ENCODE measurements at regions not wholly inside any gene's neighbourhood (a gene's known extent, or its start where the extent isn't known, plus 50 kb on each side); places are given as distances from the start of the nearest gene placed in this dataset.
"Not testable (repeated sequence)": the region's sequence is repeated elsewhere in the genome, so short reads cannot be mapped to it uniquely, and the experiment has no call there.

DNA sequence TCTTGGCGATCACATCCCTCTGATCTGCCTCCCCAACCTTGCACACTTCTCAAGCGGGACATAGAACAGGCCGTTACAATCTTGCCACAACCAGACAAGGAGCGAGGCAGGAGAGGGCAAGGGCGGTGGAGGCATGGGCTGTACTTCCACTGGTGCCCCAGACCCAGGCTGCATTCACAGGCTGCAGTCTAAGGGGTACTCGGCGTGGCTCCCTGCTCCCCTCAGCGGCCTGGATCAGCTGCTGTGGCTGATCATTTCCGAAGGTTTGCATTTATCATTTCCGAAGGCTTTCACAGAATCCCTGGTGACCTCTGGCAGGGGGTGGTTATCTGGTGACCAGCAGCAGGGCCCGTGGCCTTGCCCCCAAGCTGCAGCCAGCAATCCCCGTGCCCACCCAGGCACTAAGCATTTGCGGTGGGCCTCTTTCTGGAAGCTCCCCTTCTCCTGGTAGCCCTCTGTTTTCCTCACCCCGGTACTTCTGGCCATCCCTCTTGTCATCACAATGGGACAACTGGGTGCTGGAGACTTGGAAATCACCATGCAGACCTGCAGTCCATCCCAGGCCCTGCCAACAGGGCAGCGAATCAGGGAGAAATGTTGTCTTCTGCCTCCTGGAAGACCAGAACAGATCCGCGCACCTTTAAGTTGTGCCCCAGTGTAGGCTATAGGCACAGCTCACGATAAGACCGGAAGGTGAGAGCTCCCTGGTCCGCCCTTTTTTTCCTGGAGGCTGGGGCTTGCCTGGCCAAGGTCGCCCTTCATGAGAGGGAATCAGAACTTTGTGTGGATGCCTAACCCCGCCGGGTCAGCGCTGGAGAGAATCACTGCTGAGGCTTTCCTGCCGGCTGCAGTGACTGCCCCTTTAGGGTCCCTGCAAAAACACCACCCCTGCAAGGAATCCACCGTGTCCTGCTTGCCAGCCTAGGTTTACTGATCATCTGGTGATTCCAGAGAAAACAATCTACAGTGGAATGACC is 1739.1 kb downstream of the TP53TG3F start:
- no peak for DNase-seq

DNA sequence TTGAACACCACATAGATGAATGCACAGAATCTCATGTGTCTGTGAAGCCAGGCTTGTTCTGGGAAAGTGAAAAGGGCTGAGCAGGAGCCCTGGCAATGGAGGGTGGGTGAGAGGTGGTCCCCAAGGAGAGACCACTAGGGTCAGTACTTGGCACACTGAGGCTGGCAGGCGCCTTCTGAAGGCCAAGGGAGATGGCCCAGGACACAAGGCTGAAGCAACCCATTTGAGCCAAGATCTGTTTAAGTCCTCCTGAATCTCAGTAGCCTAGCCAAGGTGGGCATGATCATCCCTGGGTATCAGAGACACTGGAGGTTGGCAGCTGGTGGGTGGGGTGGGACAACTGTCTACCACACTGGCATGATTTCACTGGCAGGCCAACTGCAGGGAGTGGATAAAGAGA is 1741.2 kb downstream of the TP53TG3F start:
- no peak for DNase-seq

DNA sequence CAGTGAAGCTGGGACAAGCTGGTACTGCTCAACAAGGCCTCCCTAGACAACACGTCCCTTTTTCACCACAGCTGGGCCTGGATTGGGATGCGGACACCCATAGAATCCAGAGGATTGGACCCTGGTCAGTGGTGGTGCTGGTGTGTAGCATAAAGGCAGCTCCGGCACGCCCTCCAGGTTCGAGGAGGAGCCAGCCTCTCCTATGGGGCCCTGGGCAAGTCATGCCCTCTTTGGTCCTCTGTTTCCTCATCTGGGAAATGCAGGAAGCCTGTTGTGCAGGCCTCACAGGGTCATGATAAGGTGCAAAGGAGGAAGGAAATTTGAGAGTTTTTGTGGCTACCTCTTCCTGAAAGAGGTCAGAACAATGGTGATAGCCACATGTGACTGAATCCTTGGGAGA is 1741.7 kb downstream of the TP53TG3F start:
- no peak for DNase-seq

DNA sequence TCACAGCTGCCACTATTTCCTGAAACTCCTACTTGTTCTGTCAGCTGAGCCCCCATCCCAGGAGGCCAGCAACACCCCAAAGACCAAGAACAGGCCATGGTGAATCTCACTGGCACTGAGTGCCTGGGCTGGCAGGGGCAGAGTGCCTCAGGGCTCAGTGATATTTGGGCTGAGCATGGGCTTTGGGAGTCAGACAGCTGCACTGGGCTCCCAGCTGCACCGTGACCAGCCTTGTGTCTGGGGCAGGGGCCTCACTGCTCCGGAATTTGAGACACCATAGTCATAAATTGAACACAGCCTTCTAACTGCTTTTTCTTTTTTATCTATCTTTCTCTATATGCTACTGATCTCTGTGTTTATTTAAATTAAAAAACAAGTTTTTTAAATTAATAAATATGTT is 1744.2 kb downstream of the TP53TG3F start:
- DNase-seq: no peak

DNA sequence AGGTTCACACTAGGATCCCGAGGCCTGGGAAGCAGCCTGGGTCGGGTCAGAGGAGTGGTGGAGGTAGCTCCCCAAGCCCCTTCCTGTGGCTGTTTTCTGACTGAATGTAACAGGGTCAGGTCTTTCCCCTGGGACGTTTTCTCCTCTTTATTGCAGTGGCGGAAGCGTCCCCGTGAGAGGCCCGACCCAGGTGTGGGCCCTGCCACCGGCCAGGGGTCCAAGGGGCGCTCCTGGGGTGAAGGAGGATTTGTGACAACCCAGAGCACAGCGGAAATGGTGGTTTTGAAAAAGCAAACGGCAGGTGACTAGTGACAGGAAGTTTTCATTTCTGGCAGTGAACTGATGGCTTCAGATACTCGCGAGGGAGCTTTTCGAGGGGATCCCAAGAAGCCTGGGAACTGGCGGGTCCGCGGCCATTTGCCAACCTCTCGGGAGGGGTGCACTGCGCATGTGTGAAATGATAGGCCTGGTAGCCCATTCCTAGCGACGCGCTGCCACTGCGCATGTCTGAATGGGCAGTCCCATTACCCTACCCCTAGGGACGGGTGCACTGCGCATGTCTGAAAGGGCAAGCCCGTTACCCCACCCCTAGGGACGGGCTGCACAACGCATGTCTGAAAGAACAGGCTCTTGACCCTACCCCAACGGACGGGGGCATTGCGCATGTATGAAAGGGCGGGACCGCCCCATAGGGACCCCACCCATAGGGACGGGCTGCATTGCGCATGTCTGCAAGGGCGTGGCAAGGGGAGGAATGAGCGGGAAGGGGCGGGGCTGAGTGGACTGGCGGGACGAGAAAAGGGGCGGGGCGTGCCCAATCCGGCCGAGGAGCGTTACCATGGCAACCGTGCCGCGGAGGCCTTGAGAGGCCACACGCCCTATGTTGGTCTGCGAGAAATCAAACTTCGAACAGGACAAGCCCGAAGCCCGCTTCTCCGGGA is 1747.9 kb downstream of the TP53TG3F start:
- no peak for DNase-seq

DNA sequence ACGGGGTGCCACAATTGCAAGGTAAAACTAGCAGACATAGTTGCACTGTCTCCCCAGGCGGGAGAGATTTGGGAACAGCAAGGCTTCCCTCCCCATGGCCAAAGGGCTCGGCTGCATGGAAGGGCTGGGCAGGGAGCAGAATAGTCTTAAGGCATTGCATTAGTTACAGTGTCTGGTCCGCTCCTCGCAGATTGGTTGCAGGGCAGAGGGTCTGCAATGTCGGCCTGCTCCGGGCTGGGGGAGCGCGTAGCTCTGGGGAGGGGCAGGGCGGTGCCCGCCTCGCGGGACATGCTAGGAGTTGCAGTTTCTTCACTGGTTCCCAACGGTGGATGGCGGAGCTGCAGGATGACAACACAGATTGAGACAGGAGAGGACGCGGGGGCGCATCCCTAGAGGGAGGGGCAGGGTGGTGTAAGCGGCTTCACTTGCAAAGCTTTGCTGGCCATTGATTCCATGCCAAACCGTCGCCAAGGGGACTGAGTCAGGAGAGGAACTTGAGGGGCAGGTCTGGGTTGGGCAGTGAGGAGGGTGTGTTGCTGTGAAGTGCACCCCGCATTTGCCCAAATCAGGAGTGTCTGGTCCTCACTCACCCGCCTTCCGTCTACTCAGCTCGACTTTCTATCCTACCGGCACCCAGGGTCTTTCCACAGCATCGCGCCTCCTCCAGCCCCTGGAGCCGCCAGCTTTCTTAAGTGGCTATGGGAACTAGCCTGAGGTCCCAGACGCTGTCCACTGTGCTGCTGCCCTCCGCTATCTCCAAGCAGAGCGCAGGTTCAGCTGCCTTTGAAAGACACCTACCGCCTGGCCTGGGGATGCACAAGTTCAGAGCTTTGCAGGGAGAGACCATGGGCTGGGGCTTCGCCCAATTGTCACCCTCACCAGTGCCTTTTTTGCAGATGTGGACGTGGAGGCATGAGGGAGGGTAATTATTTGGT is 1748.9 kb downstream of the TP53TG3F start:
- no peak for DNase-seq

DNA sequence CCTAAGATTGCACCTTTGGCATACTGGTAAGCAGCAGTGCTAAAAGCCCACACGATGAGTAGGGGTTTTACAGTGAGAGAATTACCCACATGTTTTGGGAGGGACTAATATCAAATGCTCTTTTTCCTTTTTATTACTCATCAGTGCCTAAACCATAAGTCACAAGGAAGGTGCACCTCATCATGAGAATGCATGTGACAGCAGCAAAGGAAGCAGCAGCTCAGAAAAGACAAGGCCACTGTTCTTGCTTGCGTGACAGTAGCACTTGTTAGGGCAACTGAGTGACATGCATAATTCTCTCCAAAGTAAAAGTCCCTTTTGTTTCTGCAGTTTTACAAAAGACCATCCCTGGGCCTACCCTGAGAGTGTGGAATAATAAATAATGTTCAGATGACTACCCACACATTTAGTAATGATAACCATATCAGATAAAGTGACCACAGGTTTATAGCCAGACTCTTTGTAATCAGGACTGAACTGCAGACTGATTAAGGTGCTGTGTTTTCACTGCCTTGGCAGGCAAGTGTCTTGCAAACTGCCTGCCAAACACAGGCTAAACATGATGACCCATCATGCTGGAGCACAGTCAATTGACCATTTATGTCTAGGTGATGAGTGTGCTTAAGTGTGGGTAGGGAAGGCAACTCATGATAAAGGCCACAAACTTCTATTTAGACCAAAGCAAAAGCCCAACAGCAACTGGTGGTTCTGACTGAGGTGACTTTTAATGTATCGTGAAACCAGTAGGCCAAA is 1751.4 kb downstream of the TP53TG3F start:
- no peak for DNase-seq

DNA sequence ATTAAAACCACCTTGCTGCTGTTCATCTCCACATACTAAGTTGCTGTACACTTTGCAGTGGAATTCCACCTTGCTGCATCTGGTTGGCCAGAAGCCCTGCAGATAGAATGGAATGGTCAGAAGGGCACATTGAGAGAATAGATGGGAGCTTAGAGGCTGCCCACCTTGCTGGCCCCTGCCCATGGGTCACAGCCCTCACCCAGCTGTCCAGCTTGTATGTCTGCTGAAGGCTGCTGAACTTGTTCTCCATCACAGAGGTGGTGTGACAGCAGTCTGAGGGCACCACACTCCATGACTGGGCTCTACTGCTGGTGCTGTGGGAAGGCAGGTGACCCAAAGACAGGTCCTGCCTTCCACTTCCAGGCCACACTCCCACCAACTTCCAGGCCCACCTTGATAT is 1755.4 kb downstream of the TP53TG3F start:
- DNase-seq: no peak

DNA sequence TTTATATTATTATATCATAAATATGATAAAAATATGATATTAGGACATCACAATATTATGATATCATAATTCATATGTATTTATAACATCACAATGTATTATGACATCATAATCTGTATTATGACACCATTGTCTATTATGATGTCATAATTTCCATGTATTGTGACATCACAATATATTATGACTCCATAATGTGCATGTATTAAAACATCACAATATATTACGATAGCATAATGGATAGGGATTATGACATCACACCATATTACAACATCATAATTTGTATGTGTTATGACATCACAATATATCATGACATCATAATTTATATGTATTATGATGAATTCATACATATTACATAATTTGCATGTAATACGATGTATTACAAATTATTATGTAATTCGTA is 1755.9 kb downstream of the TP53TG3F start:
- DNase-seq: no peak

DNA sequence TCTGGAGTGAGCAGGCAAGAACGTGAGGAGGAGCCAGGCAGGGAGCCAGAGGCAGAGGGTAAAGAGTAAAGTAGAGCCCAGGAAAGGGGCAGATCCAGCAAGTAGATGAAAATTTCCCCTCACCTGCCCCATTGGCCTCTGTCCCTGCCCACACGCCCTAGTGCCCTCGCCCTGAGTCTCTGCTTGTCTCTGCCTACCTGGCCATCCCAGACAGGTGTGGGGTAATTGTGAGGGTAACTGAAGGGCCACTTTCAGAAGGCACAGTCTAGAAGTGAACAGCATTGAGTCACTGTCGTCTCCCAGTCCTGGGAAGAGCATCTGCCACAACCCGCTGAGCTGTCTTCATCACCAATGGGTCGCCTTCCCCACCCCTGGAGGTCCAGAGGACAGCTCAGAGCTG is 1756.8 kb downstream of the TP53TG3F start:
- DNase-seq: not testable (repeated sequence)

DNA sequence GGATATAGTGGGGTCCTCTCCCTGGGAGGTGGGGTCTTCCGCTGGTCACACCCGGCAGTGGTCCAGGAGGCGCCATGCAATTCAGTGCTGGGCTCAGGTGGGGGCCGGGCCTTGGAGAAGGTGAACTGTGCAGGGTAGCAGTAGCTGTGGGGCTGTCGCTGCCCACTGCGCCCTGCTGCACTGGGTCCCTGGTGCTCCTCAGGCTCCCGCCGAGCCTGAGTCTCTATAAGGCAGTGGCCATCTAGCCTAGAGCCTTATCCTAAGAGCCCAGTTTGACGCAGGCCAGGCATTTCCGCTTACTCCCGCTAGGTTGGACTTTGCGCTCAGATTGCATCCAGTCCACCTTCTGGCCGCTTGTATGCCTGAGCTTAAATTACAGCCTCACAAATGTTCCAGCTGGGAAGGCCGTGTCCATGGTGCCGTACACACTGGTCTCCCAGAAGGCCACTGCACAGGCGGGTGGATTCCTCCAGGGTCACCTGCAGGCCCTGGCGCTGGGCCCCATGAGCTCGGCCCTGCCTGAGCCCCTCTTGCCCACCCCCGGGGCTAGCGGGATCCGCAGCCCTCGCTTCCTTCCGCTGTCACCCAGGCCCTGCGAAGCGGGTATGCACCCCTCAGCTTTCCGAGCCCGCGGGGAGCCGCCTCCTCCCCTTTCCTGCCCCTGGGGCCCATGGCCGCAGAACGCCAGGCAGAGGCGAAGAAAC is 1762.2 kb downstream of the TP53TG3F start:
- DNase-seq: no peak

DNA sequence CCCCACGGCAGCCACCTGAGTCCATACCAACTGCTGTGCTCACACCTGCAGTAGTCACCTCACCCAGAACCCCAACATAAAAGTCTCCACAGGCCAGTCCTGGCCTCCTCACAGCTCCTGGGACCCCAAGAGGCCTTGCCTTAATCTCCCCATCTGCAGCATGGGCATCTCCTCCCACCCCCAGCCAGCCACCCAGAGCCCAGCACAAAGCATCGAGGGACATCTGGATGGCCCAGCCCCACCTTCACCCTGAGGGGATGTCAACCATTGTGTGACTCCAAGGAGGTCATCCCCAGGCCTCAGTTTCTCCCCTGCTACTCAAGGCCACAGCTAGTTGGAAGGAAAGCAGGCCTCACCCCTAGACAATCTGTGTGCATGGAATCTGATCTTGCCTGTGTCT is 1775.3 kb downstream of the TP53TG3F start:
- DNase-seq: no peak

DNA sequence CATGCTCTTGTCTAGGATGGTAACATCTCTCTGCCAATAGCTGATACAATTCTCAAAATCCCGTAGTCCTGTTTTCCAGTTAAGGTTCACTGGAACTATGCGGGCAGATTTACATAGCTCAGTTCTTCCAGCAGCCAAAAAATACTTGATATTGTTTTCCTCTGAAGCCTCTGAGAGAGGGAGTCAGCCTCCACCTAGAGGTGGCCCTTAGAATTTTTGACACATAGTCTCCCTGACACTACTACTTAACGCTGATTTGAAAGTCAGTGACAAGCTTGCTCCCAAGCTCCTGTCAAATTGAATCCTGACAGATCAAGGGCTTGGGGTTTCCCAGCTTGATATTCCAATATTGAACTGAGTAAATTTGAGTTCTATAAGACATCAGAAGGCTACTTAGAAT is 1780.1 kb downstream of the TP53TG3F start:
- no peak for DNase-seq

DNA sequence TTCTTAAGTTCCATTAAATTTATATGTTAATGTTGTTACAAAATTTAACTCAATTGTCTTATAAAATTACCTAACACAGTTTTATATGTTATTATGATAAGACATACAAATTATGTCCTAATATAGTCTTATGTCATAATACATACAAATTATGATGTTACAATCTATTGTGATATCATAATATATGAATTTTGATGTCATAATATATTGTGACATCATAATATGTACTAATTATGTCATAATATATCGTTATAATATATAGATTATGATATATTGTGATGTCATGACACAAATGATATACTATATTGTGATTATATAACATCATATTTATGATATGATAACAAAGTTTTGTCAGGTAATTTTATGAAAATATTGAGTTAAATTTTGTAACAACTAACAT is 1789.6 kb downstream of the TP53TG3F start:
- no peak for DNase-seq

DNA sequence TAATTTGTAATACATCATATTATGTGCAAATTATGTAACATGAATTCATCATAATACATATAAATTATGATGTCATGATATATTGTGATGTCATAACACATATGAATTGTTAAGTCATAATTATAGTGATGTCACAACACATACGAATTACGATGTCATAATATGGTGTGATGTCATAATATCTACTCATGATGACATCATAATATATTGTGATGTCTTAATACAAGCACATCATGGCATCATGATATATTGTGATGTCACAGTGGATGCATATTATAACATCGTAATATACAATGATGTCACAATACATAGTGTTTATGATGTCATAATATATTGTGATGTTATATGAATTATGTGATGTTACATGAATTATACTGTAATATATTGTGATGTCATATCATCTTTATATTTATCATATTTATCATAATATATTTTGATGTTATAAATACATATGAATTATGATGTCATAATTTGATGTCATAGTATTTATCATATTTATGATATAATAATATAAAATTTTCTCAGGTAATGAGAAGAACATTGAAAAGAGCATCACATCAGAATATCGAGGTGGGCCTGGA is 1793.0 kb downstream of the TP53TG3F start:
- no peak for DNase-seq

DNA sequence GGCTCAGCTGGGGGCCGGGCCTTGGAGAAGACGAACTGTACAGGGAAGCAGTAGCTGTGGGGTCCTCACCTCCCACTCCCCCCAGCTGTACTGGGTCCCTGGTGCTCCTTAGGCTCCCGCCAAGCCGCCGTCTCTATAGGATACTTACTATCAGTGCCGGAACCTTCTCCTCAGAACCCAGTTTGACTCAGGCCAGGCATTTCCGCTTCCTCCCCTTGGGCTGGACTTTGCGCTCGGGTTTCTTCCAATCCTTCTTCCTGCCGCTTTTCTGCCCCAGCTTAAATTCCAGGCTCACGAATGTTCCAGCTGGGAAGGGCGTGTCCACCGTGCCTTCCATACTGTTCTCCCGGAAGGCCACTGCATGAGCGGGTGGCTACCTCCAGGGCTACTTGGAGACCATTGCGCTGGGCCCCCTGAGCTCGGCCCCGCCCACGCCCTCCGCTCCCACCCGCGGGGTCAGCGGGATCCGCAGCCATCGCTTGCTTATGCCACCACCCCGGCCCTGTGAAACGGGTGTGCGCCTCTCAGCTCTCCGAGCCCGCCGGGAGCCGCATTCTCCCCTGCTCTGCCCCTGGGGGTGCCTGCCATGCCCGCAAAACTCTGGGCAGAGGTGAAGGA is 1795.9 kb downstream of the TP53TG3F start:
- DNase-seq: no peak

DNA sequence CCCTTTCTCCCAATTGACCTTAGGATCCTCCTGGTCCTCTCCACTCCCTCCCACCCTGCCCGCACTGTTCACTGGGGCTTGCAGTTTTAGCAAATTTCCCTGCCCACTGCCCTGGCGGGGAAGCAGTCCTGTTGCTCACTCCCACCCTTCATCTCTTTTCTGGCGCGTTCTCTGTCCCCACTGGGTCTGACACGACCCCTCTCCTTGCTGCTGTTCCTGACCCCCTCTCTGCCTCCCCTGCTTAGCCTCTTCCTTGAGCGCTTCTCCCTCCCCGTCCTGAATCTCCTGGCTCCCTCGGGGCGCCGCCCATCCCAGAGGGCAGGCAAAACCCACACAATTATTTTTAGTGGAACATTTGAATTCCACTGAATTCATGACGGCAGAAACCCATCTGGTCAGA is 1796.4 kb downstream of the TP53TG3F start:
- DNase-seq: no peak

DNA sequence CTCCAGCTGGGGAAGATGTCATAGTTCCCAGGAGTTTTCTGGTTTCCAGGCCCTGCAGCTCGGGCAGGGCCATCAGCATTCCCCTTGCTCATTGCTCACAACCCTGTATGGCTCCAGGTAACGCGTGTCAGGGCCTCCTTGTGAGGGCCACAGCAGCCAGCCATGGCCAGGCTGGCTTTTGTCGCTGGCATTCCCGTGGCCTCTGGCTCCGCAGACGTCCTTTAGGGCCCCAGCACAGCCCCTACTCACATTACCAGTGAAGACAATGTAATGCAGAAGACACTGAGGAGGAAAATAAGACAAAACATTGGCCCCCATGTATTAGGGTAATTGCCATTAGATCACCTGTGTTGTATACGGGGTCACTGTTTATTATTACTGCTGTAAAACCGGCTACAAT is 1799.0 kb downstream of the TP53TG3F start:
- DNase-seq: no peak

DNA sequence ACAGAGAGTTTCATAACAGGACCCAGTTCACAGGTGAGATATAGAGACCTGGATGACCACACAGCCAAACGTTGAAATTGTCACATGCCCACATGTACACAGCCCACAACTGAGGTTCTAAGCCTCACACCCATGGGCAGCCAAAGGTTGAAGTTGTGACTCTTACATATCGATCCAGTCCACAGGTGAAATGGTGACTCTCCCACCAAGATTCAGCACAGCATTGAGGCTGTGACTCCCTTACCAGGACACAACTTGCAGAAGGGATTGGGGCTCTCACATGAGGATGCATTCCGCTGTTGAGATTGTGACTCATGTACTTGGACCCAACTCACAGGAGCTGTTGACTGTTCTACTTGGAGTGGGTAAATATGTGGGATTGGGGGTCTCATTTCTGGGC is 1836.4 kb downstream of the TP53TG3F start:
- DNase-seq: no peak

DNA sequence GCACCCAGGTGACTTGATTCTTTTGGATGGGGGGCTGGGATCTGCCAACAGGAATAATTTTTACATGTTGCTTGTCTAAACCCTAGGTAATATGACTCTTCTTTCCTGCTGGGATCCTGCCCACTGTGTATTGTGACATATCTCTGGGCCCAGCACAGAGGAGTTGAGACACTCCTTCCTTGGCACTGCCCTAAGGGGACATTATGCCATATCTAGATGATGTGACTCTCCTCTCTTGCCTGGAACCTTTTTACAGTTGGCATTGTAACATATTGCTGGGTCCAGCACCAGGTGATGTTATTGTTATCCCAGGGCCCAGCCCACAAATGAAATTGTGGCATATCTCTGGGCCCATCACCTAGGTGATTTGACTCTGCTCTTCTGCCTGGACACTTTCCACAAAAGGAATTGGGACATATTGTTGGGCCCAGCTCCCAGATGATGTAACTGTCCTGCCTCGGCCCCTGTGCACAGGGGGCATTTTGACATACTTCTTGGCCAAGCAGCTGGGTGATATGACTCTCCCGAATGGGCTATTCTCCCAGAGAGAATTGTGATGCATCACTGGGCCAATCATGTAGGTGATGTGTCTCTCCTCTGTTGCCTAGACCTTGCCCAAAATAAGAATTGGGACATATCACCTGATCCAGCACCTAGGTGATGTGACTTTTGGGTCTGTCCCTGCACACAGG is 1837.7 kb downstream of the TP53TG3F start:
- no peak for DNase-seq
